ENCODE measurements at regions not wholly inside any gene's neighbourhood (a gene's known extent, or its start where the extent isn't known, plus 50 kb on each side); places are given as distances from the start of the nearest gene placed in this dataset.

DNA sequence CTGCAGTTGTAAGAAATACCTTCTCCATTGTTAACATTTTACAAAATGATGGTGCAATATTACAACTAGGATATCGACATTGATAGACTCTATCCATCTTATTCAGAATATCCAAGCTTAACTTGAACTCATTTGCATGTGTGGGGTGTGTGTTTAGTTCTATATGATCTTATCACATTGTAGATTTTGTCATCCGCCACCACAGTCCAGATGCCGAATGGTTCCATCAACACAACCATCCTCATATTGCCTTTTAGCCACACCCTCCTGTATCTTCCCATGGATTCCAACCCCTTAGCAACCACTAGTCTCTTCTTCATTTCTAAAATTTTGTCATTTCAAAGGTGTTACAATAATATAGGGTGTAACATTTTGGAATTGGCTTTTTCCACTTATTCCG, 452.9 kb upstream of the AKR1E2 start:
- H3K4me3 Mint-ChIP-seq, result no peak overlapping the region
- DNase-seq (ENCODE audit: low spot score) (no peak), ATAC-seq (no peak)
- no peaks in the 10 kb centered on the region for H3K36me3 Mint-ChIP-seq
- H3K9me3 Mint-ChIP-seq, result peaks cover 5% of the 10 kb centered on the region; the same call in 1 of the 2 replicates
- no peak overlapping the region for H3K27ac Mint-ChIP-seq
- TF ChIP-seq ATF1 (CRISPR knock-in tag; IDR thresholded peaks at IDR 0.05) (no peak), GRHL2 (CRISPR knock-in tag; IDR thresholded peaks at IDR 0.05; ENCODE audit: insufficient replicate concordance, severe bottlenecking) (no peak)
- ChIA-PET CTCF (no interaction called here), POLR2A (no interaction called here)
- no peaks in the 10 kb centered on the region for H3K4me1 Mint-ChIP-seq
- H3K27me3 Mint-ChIP-seq (ENCODE audit: low read depth), result no peaks in the 10 kb centered on the region; the same call in 1 of the 2 replicates

DNA sequence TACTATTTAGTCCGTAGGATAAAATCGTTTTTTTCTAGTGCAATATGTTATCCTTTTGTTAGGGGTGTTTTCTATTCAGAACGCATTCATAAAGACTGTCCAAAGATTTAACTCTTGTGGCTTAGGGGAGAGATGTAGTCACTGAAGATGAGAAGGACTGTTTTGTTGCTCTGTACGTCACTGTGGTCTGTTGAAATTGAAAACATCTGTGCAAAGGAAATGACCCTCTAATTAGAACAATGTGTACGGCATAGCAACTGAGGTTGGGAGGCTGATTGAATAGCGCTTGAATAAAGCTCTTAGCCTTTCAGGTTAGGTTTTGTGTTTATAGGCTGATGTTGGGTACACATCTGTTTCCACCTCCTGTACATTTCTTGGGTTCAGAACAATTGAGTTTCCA, 453.4 kb upstream of the AKR1E2 start:
- Mint-ChIP-seq H3K9me3 (peaks cover 10% of the 10 kb centered on the region), H3K36me3 (no peaks in the 10 kb centered on the region), H3K4me3 (no peak overlapping the region), H3K4me1 (no peaks in the 10 kb centered on the region), H3K27ac (no peak overlapping the region), H3K27me3 (ENCODE audit: low read depth) (no peaks in the 10 kb centered on the region; the same call in 1 of the 2 replicates)
- no peak for TF ChIP-seq TEAD4 (CRISPR knock-in tag; IDR thresholded peaks at IDR 0.05)
- TF ChIP-seq RORB (CRISPR knock-in tag; IDR thresholded peaks at IDR 0.05), result no peak
- TF ChIP-seq ZNF263 (CRISPR knock-in tag; IDR thresholded peaks at IDR 0.05; ENCODE audit: low read depth), result no peak
- TF ChIP-seq OVOL2 (CRISPR knock-in tag; IDR thresholded peaks at IDR 0.05; ENCODE audit: borderline replicate concordance), result no peak
- TF ChIP-seq CREB1 (CRISPR knock-in tag; IDR thresholded peaks at IDR 0.05), result no peak
- TF ChIP-seq, protein P1, sequence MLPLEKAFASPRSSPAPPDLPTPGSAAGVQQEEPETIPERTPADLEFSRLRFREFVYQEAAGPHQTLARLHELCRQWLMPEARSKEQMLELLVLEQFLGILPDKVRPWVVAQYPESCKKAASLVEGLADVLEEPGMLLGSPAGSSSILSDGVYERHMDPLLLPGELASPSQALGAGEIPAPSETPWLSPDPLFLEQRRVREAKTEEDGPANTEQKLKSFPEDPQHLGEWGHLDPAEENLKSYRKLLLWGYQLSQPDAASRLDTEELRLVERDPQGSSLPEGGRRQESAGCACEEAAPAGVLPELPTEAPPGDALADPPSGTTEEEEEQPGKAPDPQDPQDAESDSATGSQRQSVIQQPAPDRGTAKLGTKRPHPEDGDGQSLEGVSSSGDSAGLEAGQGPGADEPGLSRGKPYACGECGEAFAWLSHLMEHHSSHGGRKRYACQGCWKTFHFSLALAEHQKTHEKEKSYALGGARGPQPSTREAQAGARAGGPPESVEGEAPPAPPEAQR (CRISPR knock-in tag; IDR thresholded peaks at IDR 0.05), result no peak
- no peak for TF ChIP-seq TP53 (CRISPR knock-in tag; IDR thresholded peaks at IDR 0.05)
- TF ChIP-seq FOXJ3 (CRISPR knock-in tag; IDR thresholded peaks at IDR 0.05; ENCODE audit: borderline replicate concordance), result no peak
- no peak for TF ChIP-seq TCF7 (CRISPR knock-in tag; IDR thresholded peaks at IDR 0.05; ENCODE audit: low read depth)
- CTCF ChIA-PET, result no interaction called here
- no peak for DNase-seq (ENCODE audit: low spot score)
- no peak for ATAC-seq
- POLR2A ChIA-PET, result no interaction called here

DNA sequence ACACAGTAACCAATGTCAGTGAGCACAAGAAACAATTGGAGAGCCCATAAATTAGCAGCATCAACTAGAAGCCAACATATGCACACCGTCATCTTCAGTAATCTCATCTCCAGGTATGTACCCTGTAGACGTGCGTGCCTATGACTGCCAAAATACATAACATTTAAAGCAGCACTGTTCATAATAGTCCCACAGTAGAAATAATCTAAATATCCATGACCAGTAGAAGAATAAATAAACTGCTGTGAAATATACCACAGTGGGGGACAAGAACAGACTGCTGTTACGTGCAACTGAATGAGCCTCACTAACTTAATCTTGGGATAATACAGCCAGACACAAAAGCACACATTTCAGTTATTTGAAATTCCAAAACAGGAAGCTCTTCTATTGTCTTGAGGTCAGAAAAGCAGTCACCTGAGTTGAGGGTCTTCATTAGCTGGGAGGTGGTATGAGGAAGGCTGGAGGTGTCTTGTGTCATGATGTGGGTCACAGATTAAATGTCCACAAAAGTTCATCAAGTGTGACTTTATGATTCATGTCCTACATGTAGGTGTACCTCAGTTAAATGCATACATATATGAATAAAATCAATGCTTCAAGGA, 454.2 kb upstream of the AKR1E2 start:
- H3K4me1 Mint-ChIP-seq, result no peaks in the 10 kb centered on the region
- DNase-seq (ENCODE audit: low spot score) (no peak), ATAC-seq (no peak)
- no peaks in the 10 kb centered on the region for H3K36me3 Mint-ChIP-seq
- H3K27me3 Mint-ChIP-seq (ENCODE audit: low read depth), result no peaks in the 10 kb centered on the region; the same call in 1 of the 2 replicates
- POLR2A ChIA-PET, result no interaction called here
- H3K4me3 Mint-ChIP-seq, result no peak overlapping the region
- H3K27ac Mint-ChIP-seq, result no peak overlapping the region
- CTCF ChIA-PET, result no interaction called here
- peaks cover 10% of the 10 kb centered on the region for H3K9me3 Mint-ChIP-seq
- TF ChIP-seq, protein P2, sequence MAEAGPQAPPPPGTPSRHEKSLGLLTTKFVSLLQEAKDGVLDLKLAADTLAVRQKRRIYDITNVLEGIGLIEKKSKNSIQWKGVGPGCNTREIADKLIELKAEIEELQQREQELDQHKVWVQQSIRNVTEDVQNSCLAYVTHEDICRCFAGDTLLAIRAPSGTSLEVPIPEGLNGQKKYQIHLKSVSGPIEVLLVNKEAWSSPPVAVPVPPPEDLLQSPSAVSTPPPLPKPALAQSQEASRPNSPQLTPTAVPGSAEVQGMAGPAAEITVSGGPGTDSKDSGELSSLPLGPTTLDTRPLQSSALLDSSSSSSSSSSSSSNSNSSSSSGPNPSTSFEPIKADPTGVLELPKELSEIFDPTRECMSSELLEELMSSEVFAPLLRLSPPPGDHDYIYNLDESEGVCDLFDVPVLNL (CRISPR knock-in tag; IDR thresholded peaks at IDR 0.05; ENCODE audit: borderline replicate concordance, low read depth), result no peak
- no peak for TF ChIP-seq ZBTB21 (CRISPR knock-in tag; IDR thresholded peaks at IDR 0.05; ENCODE audit: borderline replicate concordance)
- no peak for TF ChIP-seq NR2C2 (CRISPR knock-in tag; IDR thresholded peaks at IDR 0.05)
- no peak for TF ChIP-seq NR3C1 (CRISPR knock-in tag; conservative IDR thresholded peaks at IDR 0.05; ENCODE audit: low read depth)
- TF ChIP-seq, protein P3, sequence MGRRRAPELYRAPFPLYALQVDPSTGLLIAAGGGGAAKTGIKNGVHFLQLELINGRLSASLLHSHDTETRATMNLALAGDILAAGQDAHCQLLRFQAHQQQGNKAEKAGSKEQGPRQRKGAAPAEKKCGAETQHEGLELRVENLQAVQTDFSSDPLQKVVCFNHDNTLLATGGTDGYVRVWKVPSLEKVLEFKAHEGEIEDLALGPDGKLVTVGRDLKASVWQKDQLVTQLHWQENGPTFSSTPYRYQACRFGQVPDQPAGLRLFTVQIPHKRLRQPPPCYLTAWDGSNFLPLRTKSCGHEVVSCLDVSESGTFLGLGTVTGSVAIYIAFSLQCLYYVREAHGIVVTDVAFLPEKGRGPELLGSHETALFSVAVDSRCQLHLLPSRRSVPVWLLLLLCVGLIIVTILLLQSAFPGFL (CRISPR knock-in tag; IDR thresholded peaks at IDR 0.05; ENCODE audit: borderline replicate concordance), result no peak
- TF ChIP-seq PRRX2 (CRISPR knock-in tag; IDR thresholded peaks at IDR 0.05), result no peak
- TF ChIP-seq, protein P4, sequence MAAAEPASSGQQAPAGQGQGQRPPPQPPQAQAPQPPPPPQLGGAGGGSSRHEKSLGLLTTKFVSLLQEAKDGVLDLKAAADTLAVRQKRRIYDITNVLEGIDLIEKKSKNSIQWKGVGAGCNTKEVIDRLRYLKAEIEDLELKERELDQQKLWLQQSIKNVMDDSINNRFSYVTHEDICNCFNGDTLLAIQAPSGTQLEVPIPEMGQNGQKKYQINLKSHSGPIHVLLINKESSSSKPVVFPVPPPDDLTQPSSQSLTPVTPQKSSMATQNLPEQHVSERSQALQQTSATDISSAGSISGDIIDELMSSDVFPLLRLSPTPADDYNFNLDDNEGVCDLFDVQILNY (CRISPR knock-in tag; IDR thresholded peaks at IDR 0.05), result no peak
- no peak for TF ChIP-seq ATF1 (CRISPR knock-in tag; IDR thresholded peaks at IDR 0.05)
- TF ChIP-seq, protein P5, sequence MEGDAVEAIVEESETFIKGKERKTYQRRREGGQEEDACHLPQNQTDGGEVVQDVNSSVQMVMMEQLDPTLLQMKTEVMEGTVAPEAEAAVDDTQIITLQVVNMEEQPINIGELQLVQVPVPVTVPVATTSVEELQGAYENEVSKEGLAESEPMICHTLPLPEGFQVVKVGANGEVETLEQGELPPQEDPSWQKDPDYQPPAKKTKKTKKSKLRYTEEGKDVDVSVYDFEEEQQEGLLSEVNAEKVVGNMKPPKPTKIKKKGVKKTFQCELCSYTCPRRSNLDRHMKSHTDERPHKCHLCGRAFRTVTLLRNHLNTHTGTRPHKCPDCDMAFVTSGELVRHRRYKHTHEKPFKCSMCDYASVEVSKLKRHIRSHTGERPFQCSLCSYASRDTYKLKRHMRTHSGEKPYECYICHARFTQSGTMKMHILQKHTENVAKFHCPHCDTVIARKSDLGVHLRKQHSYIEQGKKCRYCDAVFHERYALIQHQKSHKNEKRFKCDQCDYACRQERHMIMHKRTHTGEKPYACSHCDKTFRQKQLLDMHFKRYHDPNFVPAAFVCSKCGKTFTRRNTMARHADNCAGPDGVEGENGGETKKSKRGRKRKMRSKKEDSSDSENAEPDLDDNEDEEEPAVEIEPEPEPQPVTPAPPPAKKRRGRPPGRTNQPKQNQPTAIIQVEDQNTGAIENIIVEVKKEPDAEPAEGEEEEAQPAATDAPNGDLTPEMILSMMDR (IDR thresholded peaks at IDR 0.05), result no peak
- TF ChIP-seq, protein P6, sequence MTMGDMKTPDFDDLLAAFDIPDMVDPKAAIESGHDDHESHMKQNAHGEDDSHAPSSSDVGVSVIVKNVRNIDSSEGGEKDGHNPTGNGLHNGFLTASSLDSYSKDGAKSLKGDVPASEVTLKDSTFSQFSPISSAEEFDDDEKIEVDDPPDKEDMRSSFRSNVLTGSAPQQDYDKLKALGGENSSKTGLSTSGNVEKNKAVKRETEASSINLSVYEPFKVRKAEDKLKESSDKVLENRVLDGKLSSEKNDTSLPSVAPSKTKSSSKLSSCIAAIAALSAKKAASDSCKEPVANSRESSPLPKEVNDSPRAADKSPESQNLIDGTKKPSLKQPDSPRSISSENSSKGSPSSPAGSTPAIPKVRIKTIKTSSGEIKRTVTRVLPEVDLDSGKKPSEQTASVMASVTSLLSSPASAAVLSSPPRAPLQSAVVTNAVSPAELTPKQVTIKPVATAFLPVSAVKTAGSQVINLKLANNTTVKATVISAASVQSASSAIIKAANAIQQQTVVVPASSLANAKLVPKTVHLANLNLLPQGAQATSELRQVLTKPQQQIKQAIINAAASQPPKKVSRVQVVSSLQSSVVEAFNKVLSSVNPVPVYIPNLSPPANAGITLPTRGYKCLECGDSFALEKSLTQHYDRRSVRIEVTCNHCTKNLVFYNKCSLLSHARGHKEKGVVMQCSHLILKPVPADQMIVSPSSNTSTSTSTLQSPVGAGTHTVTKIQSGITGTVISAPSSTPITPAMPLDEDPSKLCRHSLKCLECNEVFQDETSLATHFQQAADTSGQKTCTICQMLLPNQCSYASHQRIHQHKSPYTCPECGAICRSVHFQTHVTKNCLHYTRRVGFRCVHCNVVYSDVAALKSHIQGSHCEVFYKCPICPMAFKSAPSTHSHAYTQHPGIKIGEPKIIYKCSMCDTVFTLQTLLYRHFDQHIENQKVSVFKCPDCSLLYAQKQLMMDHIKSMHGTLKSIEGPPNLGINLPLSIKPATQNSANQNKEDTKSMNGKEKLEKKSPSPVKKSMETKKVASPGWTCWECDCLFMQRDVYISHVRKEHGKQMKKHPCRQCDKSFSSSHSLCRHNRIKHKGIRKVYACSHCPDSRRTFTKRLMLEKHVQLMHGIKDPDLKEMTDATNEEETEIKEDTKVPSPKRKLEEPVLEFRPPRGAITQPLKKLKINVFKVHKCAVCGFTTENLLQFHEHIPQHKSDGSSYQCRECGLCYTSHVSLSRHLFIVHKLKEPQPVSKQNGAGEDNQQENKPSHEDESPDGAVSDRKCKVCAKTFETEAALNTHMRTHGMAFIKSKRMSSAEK (CRISPR knock-in tag; IDR thresholded peaks at IDR 0.05; ENCODE audit: borderline replicate concordance), result no peak
